Stimulated activated CD4-positive, alpha-beta T cell treated with anti-CD3 and anti-CD28 coated beads, Interleukin-4, amount 100 ng/mL, for 4 hours (primary cell): ENCODE measurements at regions not wholly inside any gene's neighbourhood (a gene's known extent, or its start where the extent isn't known, plus 50 kb on each side); places are given as distances from the start of the nearest gene placed in this dataset.

Experiments used
- DNase-seq, 2 experiments: peaks; one replicate each; pipeline ENCODE4 v3.0.0-alpha.2; 2020

DNA sequence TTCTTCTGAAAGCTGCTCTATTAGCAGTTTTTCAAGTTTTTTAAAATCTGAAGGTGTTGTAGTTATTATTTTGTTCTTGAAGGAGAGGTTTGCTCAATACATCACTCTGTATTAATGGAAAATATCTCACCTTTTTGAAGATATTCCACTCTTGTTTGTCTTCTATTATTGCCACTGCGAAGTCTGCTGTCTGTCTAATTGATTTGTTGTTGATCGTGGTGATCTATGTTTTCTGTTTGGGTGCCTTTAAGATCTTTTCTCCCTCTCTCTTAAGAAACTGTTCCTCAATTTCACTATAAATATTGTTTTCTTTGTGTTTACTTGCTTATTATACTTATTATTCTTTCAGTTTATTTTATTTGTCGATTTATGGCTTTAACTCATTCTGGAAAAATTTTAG is 64.9 kb upstream of the FZD8 start:
- DNase-seq: no peak

DNA sequence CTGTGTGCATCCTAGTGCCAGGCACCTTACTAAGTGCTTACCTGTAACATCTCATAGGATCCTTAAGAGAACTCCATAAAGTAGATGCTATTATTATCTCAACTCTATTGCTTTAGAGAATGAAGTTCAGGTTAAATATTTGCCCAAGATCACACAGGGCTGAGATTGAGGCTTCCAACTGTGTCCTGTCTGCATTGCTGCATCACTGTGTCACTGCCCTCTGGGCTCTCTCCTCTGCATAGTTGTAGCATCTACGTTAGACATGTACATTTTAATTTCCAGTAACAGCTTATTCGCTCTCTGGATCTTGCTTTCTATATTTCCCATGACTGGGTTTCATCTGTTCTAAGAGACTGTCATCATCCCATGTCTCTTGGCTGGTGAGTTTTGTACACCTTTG is 63.6 kb upstream of the FZD8 start:
- DNase-seq: no peak

- DNase-seq: no peak
Observed at GRCh38 chr10:35705051-35705450, 63.0 kb upstream of the FZD8 start.

DNA sequence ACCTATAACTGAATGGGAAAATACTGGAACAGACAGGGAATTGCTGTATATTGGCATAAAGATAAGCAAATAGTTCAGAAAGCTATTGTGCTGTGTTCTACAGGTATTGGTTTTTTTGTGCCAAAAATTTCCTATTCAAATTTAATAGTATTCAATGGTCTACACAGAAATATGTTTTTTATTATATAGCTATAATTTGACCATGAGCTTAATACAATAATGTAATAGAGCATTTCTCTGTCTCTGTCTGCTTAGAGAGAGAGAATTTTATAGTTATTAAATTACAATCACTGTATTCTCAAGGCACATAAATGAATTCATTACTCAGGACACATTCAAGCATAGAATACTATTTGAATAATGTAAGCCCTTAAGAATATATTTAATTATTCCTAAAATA is 62.3 kb upstream of the FZD8 start:
- DNase-seq: no peak

- DNase-seq: no peak
Observed at GRCh38 chr10:35700487-35700882, 58.4 kb upstream of the FZD8 start.

DNA sequence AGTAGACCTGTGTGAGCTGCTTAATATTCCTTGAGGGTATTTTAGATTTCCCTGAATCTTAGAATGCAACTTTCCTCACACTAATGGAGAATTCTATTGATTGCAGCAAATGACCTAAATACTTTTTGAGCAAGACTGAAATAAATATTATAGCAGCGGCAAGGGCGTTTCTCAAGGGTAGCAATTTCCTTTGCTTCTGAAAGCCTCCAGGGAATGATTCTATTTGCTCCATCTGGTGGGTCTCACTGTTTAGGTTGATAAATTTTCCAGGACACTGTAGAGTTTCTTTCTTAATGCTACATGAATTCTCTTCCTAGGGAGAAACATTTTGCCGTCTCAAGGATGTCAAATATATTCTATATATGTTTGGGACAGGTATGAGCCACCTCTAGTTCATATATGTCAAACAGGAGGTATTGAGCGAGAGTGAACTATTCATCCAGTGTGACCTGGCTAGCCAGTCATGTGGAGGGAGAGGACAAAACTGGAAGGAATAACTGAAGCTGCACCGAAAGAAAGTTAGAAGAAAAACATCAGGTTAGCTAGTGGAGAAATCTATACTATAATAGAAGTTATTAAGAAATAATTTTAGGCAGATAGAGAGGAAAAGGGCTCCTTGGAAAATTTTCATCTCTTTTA is 57.9 kb upstream of the FZD8 start:
- no peak for DNase-seq

DNA sequence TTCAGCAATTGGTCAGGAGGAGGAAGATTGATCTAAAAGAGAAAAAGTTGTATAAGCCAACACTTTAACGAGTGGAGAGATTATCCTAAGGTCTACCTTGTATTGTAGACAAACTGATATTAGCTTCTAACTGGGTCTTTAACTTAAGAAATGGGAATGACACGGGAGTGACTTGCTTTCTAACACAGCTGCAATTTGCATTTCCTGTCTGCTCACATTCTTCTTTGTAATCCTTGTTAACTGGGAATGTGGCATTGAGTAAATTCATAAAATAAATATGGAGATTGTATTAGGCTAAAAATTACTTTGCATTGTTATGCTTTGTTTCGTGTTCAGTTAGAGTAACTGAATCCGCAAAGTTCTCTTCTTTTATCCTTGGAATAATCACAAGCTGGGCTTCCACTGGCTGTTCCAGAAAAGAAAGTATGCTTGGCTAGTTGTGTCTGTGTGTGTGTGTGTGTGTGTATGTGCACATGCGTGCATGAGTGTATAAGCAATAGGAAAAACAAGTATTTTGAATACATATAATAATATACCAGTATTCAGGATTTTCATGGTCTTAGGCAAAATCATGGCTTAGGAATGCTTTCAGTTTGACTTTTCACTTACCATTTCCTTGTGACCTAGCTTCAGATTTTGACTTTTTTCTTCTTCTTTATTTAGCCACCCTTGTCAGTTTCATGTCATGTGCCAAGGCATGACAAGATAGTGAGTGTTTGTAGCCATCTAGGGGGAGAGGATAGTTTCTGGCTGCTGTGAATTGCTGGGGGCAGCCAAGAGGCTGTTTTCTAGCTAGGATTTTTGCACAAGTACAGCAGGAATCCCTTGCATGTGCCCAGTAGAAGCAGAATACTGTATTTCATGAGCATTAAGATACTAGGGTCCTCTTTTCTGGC is 54.5 kb upstream of the FZD8 start:
- DNase-seq: no peak

GRCh38 chr10:35693800-35694199 is 51.7 kb upstream of the FZD8 start:
- no peak for DNase-seq
